HCT116 (cell line): ENCODE measurements at regions not wholly inside any gene's neighbourhood (a gene's known extent, or its start where the extent isn't known, plus 50 kb on each side); places are given as distances from the start of the nearest gene placed in this dataset.

Experiments used
- ATAC-seq: fragments of 200-7000 bp; cut with Tn5 transposase; 2 replicates; pipeline ENCODE4 v1.9.1; 2020; ENCODE audit warnings: mild to moderate bottlenecking, moderate library complexity
- BruUV-seq: library from RNA; stranded (reverse); fragments of 400-500 nt; replicated peaks from 2 replicates; lab custom pipeline; 2021; lab: Mats Ljungman, UMichigan
- CTCF ChIA-PET: fragments of 300-600 bp; sonication (Branson Sonifier 250); formaldehyde crosslinking; loops from one replicate; lab custom pipeline; 2021; ENCODE audit warnings: antibody characterized with exemption; lab: Charles Lee
- POLR2A ChIA-PET: fragments of 300-600, 350-600 bp; sonication (Branson Sonifier 250); formaldehyde crosslinking; loops from one replicate; lab custom pipeline; 2021; ENCODE audit warnings: antibody characterized with exemption; lab: Charles Lee
- RAD21 ChIA-PET, 2 experiments: fragments of 300-600 bp; sonication (Branson Sonifier 250); formaldehyde crosslinking; loops; one replicate each; lab custom pipeline; 2023; ENCODE audit warnings: low total read pairs in 2 of 2; ENCODE audit not compliant: uncharacterized antibody in 2 of 2, unreplicated experiment in 2 of 2, low non-redundant PET in 1 of 2; lab: Charles Lee
- DNase-seq: peaks from one replicate; pipeline ENCODE4 v3.0.0-alpha.2; 2010; ENCODE audit warnings: low read depth, low spot score
- H2AFZ ChIP-seq: fragments of 200-600 bp; shearing (Covaris generic), sonication (generic); 2 replicates; pipeline ENCODE4 v1.6.1; 2017; ENCODE audit warnings: low read depth, mixed run types, mixed read lengths, antibody characterized with exemption, low read length; ENCODE audit not compliant: poor library complexity, severe bottlenecking
- H3K27ac ChIP-seq: 2 replicates; pipeline ENCODE4 v1.5.1; 2012; ENCODE audit warnings: low read depth, low read length
- H3K27me3 ChIP-seq: fragments of 200-600 bp; sonication (generic); 2 replicates; pipeline ENCODE4 v1.6.1; 2016; ENCODE audit warnings: mixed run types, low read length, mixed read lengths; ENCODE audit not compliant: insufficient read depth
- H3K36me3 ChIP-seq, 2 experiments: fragments of 200-500 bp in 1 of 2; fragments of 200-600 bp in 1 of 2; sonication (Bioruptor generic) in 1 of 2; sonication (generic) in 1 of 2; 2 replicates each; pipeline versions ENCODE4 v1.5.1 to v1.6.1; 2014 to 2016; ENCODE audit warnings: low read length in 2 of 2, inconsistent platforms in 1 of 2, mixed read lengths in 1 of 2, mixed run types in 1 of 2; ENCODE audit not compliant: insufficient read depth in 2 of 2, control insufficient read depth in 1 of 2
- H3K4me1 ChIP-seq, 2 experiments: fragments of 200-600 bp in 1 of 2; sonication (generic) in 1 of 2; 2 replicates each; pipeline versions ENCODE4 v1.5.1 to v1.6.1; 2012 to 2017; ENCODE audit warnings: low read length in 2 of 2, inconsistent platforms in 1 of 2, mild to moderate bottlenecking in 1 of 2, mixed read lengths in 1 of 2, mixed run types in 1 of 2, moderate library complexity in 1 of 2; ENCODE audit not compliant: insufficient read depth in 2 of 2, control insufficient read depth in 1 of 2
- H3K4me2 ChIP-seq: fragments of 200-600 bp; sonication (generic); 2 replicates; pipeline ENCODE4 v1.6.1; 2017; ENCODE audit warnings: mixed run types, low read length, mixed read lengths
- H3K4me3 ChIP-seq, 2 experiments: fragments of 200-600 bp in 1 of 2; sonication (generic) in 1 of 2; replicated peaks in 1 of 2; 2 replicates each; pipeline ENCODE4 v1.5.1; 2011 to 2016; ENCODE audit warnings: low read length in 2 of 2, control low read depth in 1 of 2, low read depth in 1 of 2, mild to moderate bottlenecking in 1 of 2, mixed read lengths in 1 of 2, mixed run types in 1 of 2
- H3K79me2 ChIP-seq: fragments of 200-600 bp; sonication (generic); 2 replicates; pipeline ENCODE4 v1.6.1; 2017; ENCODE audit warnings: mild to moderate bottlenecking, mixed run types, low read length, moderate library complexity, mixed read lengths; ENCODE audit not compliant: insufficient read depth
- H3K9ac ChIP-seq: fragments of 200-600 bp; sonication (generic); 2 replicates; pipeline ENCODE4 v1.6.1; 2016; ENCODE audit warnings: low read length, mixed read lengths
- H3K9me2 ChIP-seq: fragments of 200-600 bp; sonication (generic), shearing (Covaris generic); 2 replicates; pipeline ENCODE4 v1.6.1; 2017; ENCODE audit warnings: mixed run types, mild to moderate bottlenecking, moderate library complexity; ENCODE audit not compliant: insufficient read depth
- H3K9me3 ChIP-seq, 2 experiments: fragments of 200-500 bp in 1 of 2; fragments of 200-600 bp in 1 of 2; sonication (Bioruptor generic) in 1 of 2; sonication (generic) in 1 of 2; 2 replicates each; pipeline ENCODE4 v1.6.1; 2014 to 2017; ENCODE audit warnings: low read length in 2 of 2, mixed read lengths in 2 of 2, inconsistent platforms in 1 of 2, low read depth in 1 of 2, mild to moderate bottlenecking in 1 of 2, mixed run types in 1 of 2, moderate library complexity in 1 of 2; ENCODE audit not compliant: control insufficient read depth in 1 of 2, insufficient read depth in 1 of 2
- H4K20me1 ChIP-seq: fragments of 200-600 bp; sonication (generic), shearing (Covaris generic); 2 replicates; pipeline ENCODE4 v1.6.1; 2017; ENCODE audit warnings: mixed run types, mild to moderate bottlenecking, moderate library complexity; ENCODE audit not compliant: insufficient read depth
- ATF3 ChIP-seq: IDR thresholded peaks from 2 replicates; pipeline ENCODE4 v1.6.1; 2012
- CBX3 ChIP-seq: IDR thresholded peaks from 2 replicates; pipeline ENCODE4 v1.6.1; 2012; ENCODE audit warnings: low read depth
- POLR2A ChIP-seq: IDR thresholded peaks from 2 replicates; pipeline ENCODE4 v1.7.0; 2011; ENCODE audit warnings: borderline replicate concordance; ENCODE audit not compliant: insufficient read depth, insufficient read length; ENCODE audit errors: extremely low read depth
- POLR2AphosphoS5 ChIP-seq: IDR thresholded peaks from 2 replicates; pipeline ENCODE4 v1.6.1; 2011; ENCODE audit warnings: mild to moderate bottlenecking, low read depth, low read length, moderate library complexity
- RAD21 ChIP-seq: IDR thresholded peaks from 2 replicates; pipeline ENCODE4 v1.6.1; 2012; ENCODE audit warnings: low read depth, mild to moderate bottlenecking
- REST ChIP-seq: IDR thresholded peaks from 2 replicates; pipeline ENCODE4 v1.6.1; 2012; ENCODE audit warnings: low read depth
- SIN3A ChIP-seq: IDR thresholded peaks from 2 replicates; pipeline ENCODE4 v1.6.1; 2012; ENCODE audit warnings: low read depth
- SP1 ChIP-seq: IDR thresholded peaks from 2 replicates; pipeline ENCODE4 v1.6.1; 2012; ENCODE audit warnings: low read depth
- SRF ChIP-seq: IDR thresholded peaks from 2 replicates; pipeline ENCODE4 v1.6.1; 2012; ENCODE audit warnings: low read depth
- ZBTB33 ChIP-seq: IDR thresholded peaks from 2 replicates; pipeline ENCODE4 v1.6.1; 2011; ENCODE audit warnings: mild to moderate bottlenecking, low read length, moderate library complexity; ENCODE audit not compliant: insufficient replicate concordance; ENCODE audit errors: extremely low read depth
- intact Hi-C: fragments of 100-400 bp; cut with micrococcal nuclease; formaldehyde crosslinking; loops from 2 replicates; pipeline ENCODE4 v1.10.0; 2022
- TF ChIP-seq, protein P1 (sequence below): IDR thresholded peaks from 2 replicates; pipeline ENCODE4 v1.6.1; 2012

- no peak for ATAC-seq
- H3K4me3 ChIP-seq: no peak overlapping the region
- ChIA-PET CTCF (interaction anchor here (1.3 kb wide), 1 partner anchor 10 kb away, joined by 3 read pairs; no protein-coding TSS in a partner anchor), POLR2A (no interaction called here), RAD21 (no interaction called here)
- no peaks in the 10 kb centered on the region for H3K36me3 ChIP-seq
- no peak for DNase-seq
- H3K4me2 ChIP-seq: no peak overlapping the region
- no TSS peak for BruUV-seq
- no peaks in the 10 kb centered on the region for H3K79me2 ChIP-seq
- no peaks in the 10 kb centered on the region for H3K4me1 ChIP-seq
- H4K20me1 ChIP-seq: no peaks in the 10 kb centered on the region
- H3K9ac ChIP-seq: no peak overlapping the region
- TF ChIP-seq RAD21 (no peak), ATF3 (no peak), CBX3 (no peak), SIN3A (no peak), SRF (no peak), REST (no peak), ZBTB33 (no peak), POLR2AphosphoS5 (no peak), SP1 (no peak), POLR2A (no peak)
- TF ChIP-seq, protein P1, sequence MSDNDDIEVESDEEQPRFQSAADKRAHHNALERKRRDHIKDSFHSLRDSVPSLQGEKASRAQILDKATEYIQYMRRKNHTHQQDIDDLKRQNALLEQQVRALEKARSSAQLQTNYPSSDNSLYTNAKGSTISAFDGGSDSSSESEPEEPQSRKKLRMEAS: no peak
- no peak overlapping the region for H2AFZ ChIP-seq
- H3K9me2 ChIP-seq: no peaks in the 10 kb centered on the region
- no peaks in the 10 kb centered on the region for H3K27me3 ChIP-seq
- intact Hi-C loops: no loop called here
- H3K9me3 ChIP-seq: no peaks in the 10 kb centered on the region
- H3K27ac ChIP-seq: no peak overlapping the region
These were observed 264.0 kb upstream of the FAR2 start for GRCh38 chr12:28884904-28885679.
